Neural progenitor cell (in vitro differentiated cells): ENCODE measurements at regions not wholly inside any gene's neighbourhood (a gene's known extent, or its start where the extent isn't known, plus 50 kb on each side); places are given as distances from the start of the nearest gene placed in this dataset.

ENCODE experiments used
- DNase-seq: peaks from one replicate; pipeline ENCODE4 v3.0.0-alpha.2; 2016; ENCODE audit warnings: low spot score
- H2AFZ ChIP-seq: fragments of 200-600 bp; sonication (generic); replicated peaks from 2 replicates; pipeline ENCODE4 v1.6.1; 2016; ENCODE audit warnings: antibody characterized with exemption
- H3F3A ChIP-seq: fragments of 200-600 bp; sonication (generic); 2 replicates; pipeline ENCODE4 v1.6.1; 2016; ENCODE audit warnings: antibody characterized with exemption, low read depth
- H3K27ac ChIP-seq: fragments of 200-600 bp; sonication (generic); 2 replicates; pipeline ENCODE4 v1.5.1; 2016; ENCODE audit warnings: mild to moderate bottlenecking
- H3K27me3 ChIP-seq: fragments of 200-600 bp; sonication (generic); 2 replicates; pipeline ENCODE4 v1.6.1; 2016; ENCODE audit warnings: mild to moderate bottlenecking, moderate library complexity
- H3K36me3 ChIP-seq: fragments of 200-600 bp; sonication (generic); 2 replicates; pipeline ENCODE4 v1.5.1; 2016
- H3K4me1 ChIP-seq: fragments of 200-600 bp; sonication (generic); 2 replicates; pipeline ENCODE4 v1.6.1; 2016; ENCODE audit warnings: mixed run types
- H3K4me2 ChIP-seq: fragments of 200-600 bp; sonication (generic); 2 replicates; pipeline ENCODE4 v1.6.1; 2016
- H3K4me3 ChIP-seq: fragments of 200-600 bp; sonication (generic); 2 replicates; pipeline ENCODE4 v1.5.1; 2016
- H3K79me2 ChIP-seq: fragments of 200-600 bp; sonication (generic); 2 replicates; pipeline ENCODE4 v1.6.1; 2016; ENCODE audit warnings: low read depth
- H3K9ac ChIP-seq: fragments of 200-600 bp; sonication (generic); 2 replicates; pipeline ENCODE4 v1.6.1; 2016
- H3K9me3 ChIP-seq: fragments of 200-600 bp; sonication (generic); 2 replicates; pipeline ENCODE4 v1.5.1; 2016; ENCODE audit warnings: low read depth
- H4K20me1 ChIP-seq: fragments of 200-600 bp; sonication (generic); 2 replicates; pipeline ENCODE4 v1.6.1; 2016; ENCODE audit warnings: low read depth
- H3K27ac Mint-ChIP-seq: 3 replicates; pipeline ENCODE4 v1.8.0; 2021; ENCODE audit warnings: mixed read lengths
- H3K27me3 Mint-ChIP-seq: 2 replicates; pipeline ENCODE4 v1.8.0; 2022; ENCODE audit warnings: low read depth, mild to moderate bottlenecking, inconsistent platforms, moderate library complexity, mixed read lengths; ENCODE audit not compliant: insufficient read depth
- H3K36me3 Mint-ChIP-seq: 3 replicates; pipeline ENCODE4 v1.8.0; 2021; ENCODE audit warnings: mixed read lengths
- H3K4me1 Mint-ChIP-seq: 3 replicates; pipeline ENCODE4 v1.8.0; 2021; ENCODE audit warnings: mixed read lengths
- H3K4me3 Mint-ChIP-seq: 3 replicates; pipeline ENCODE4 v1.8.0; 2021; ENCODE audit warnings: mild to moderate bottlenecking, moderate library complexity, mixed read lengths
- H3K9me3 Mint-ChIP-seq: 3 replicates; pipeline ENCODE4 v1.8.0; 2020; ENCODE audit warnings: mixed read lengths
- CTCF ChIP-seq: fragments of 200-600 bp; sonication (generic); IDR thresholded peaks from 2 replicates; pipeline ENCODE4 v1.5.1; 2017; ENCODE audit warnings: antibody characterized with exemption, mild to moderate bottlenecking
- EZH2 ChIP-seq: fragments of 200-600 bp; sonication (generic); IDR thresholded peaks from 2 replicates; pipeline ENCODE4 v1.6.1; 2017; ENCODE audit warnings: antibody characterized with exemption, mild to moderate bottlenecking, moderate library complexity
- EZH2phosphoT487 ChIP-seq: fragments of 200-600 bp; sonication (generic); IDR thresholded peaks from 2 replicates; pipeline ENCODE4 v1.6.1; 2017; ENCODE audit warnings: antibody characterized with exemption

GRCh38 chr18:6624661-6625311 lies 104.7 kb upstream of the ARHGAP28 start:
- no peaks in the 10 kb centered on the region for H3F3A ChIP-seq
- no peaks in the 10 kb centered on the region for H3K27me3 ChIP-seq
- Mint-ChIP-seq H3K9me3 (no peaks in the 10 kb centered on the region), H3K4me1 (no peaks in the 10 kb centered on the region), H3K27ac (peak overlapping the region; percentile 10), H3K36me3 (no peaks in the 10 kb centered on the region), H3K4me3 (no peak overlapping the region), H3K27me3 (no peaks in the 10 kb centered on the region)
- no peak overlapping the region for H3K9ac ChIP-seq
- H3K9me3 ChIP-seq: no peaks in the 10 kb centered on the region
- no peaks in the 10 kb centered on the region for H4K20me1 ChIP-seq
- no peak overlapping the region for H3K4me2 ChIP-seq
- H3K36me3 ChIP-seq: no peaks in the 10 kb centered on the region
- TF ChIP-seq EZH2phosphoT487: no peak
- no peak for TF ChIP-seq CTCF
- TF ChIP-seq EZH2: no peak
- peak overlapping the region; percentile 4 for H2AFZ ChIP-seq
- DNase-seq: no peak
- H3K27ac ChIP-seq: no peak overlapping the region
- H3K4me1 ChIP-seq: no peaks in the 10 kb centered on the region
- no peak overlapping the region for H3K4me3 ChIP-seq
- no peaks in the 10 kb centered on the region for H3K79me2 ChIP-seq

DNA sequence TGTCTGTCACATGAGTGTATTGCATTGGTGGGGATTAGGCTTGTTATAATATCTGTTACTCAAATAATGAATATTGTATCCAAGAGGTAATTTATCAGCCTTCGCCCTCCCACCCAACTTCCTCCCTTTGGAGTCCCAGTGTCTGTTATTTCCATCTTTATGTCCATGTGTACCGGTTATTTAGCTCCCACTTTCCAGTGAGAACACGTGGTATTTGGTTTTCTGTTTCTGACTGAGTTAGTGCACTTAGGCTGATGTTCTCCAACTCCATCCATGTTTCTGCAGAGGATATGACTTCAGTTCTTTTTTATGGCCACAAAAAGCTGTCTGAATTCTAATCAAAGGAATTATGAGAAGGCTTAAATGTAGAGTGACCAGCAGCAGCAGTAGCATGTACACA lies 104.0 kb upstream of the ARHGAP28 start:
- H3K9ac ChIP-seq: no peak overlapping the region
- Mint-ChIP-seq H3K4me1 (no peaks in the 10 kb centered on the region), H3K4me3 (no peak overlapping the region), H3K27me3 (no peaks in the 10 kb centered on the region), H3K27ac (no peak overlapping the region), H3K36me3 (no peaks in the 10 kb centered on the region), H3K9me3 (no peaks in the 10 kb centered on the region)
- H4K20me1 ChIP-seq: no peaks in the 10 kb centered on the region
- no peaks in the 10 kb centered on the region for H3K9me3 ChIP-seq
- H3K79me2 ChIP-seq: no peaks in the 10 kb centered on the region
- no peak for TF ChIP-seq EZH2phosphoT487
- TF ChIP-seq EZH2: no peak
- TF ChIP-seq CTCF: no peak
- H3F3A ChIP-seq: no peaks in the 10 kb centered on the region
- no peak overlapping the region for H3K27ac ChIP-seq
- DNase-seq: no peak
- H3K4me3 ChIP-seq: no peak overlapping the region
- no peaks in the 10 kb centered on the region for H3K36me3 ChIP-seq
- H3K27me3 ChIP-seq: no peaks in the 10 kb centered on the region
- no peak overlapping the region for H2AFZ ChIP-seq
- H3K4me1 ChIP-seq: no peaks in the 10 kb centered on the region
- H3K4me2 ChIP-seq: no peak overlapping the region

DNA sequence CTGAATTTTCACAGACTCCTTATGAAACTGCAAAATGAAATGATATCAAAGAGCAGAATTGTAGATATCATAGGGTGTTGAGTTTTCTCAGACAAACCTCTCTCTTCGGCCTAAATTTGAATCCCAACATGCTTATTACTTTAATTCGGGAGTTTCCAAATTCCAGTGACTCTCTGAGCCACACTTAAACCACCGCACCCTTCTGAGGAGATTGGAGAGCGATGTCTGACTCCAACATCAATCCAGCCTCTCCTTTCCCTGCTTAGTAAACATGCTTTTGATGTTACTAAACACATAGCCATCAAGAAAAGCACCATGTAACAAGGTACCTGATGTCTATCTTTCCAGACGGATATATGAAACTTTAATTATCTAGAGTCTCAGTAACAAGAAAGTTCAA lies 103.1 kb upstream of the ARHGAP28 start:
- Histone ChIP-seq H3K79me2 (no peaks in the 10 kb centered on the region), H3K9ac (no peak overlapping the region), H3K4me3 (no peak overlapping the region), H3F3A (no peaks in the 10 kb centered on the region), H3K4me1 (no peaks in the 10 kb centered on the region), H3K4me2 (no peak overlapping the region), H2AFZ (no peak overlapping the region), H4K20me1 (no peaks in the 10 kb centered on the region), H3K27ac (no peak overlapping the region), H3K36me3 (no peaks in the 10 kb centered on the region), H3K9me3 (no peaks in the 10 kb centered on the region), H3K27me3 (no peaks in the 10 kb centered on the region)
- Mint-ChIP-seq H3K27ac (no peak overlapping the region), H3K4me1 (no peaks in the 10 kb centered on the region), H3K27me3 (no peaks in the 10 kb centered on the region), H3K9me3 (no peaks in the 10 kb centered on the region), H3K4me3 (no peak overlapping the region), H3K36me3 (no peaks in the 10 kb centered on the region)
- TF ChIP-seq EZH2: no peak
- TF ChIP-seq CTCF: no peak
- TF ChIP-seq EZH2phosphoT487: no peak
- DNase-seq: no peak
